Stimulated activated CD4-positive, alpha-beta T cell treated with anti-CD3 and anti-CD28 coated beads, Interleukin-4, amount 100 ng/mL, for 1 hour (primary cell): ENCODE measurements at regions not wholly inside any gene's neighbourhood (a gene's known extent, or its start where the extent isn't known, plus 50 kb on each side); places are given as distances from the start of the nearest gene placed in this dataset.
"Not testable (repeated sequence)": the region's sequence is repeated elsewhere in the genome, so short reads cannot be mapped to it uniquely, and the experiment has no call there.

Source experiments
- DNase-seq: peaks from one replicate; pipeline ENCODE4 v3.0.0-alpha.2; 2020

GRCh38 chr15:54839379-54839778 is 357.4 kb downstream of the RSL24D1 start:
- no peak for DNase-seq

- no peak for DNase-seq
Measured at GRCh38 chr15:54836052-54836795, 360.5 kb downstream of the RSL24D1 start.

- DNase-seq: no peak
Measured at GRCh38 chr15:54829821-54830220, 366.9 kb downstream of the RSL24D1 start.

- no peak for DNase-seq
Measured at GRCh38 chr15:54820811-54821210, 375.9 kb downstream of the RSL24D1 start.

- no peak for DNase-seq
Measured at GRCh38 chr15:54820098-54820497, 376.6 kb downstream of the RSL24D1 start.

- no peak for DNase-seq
Measured at GRCh38 chr15:54816401-54816800, 380.3 kb downstream of the RSL24D1 start.

GRCh38 chr15:54815556-54815955 is 381.2 kb downstream of the RSL24D1 start:
- DNase-seq: no peak

GRCh38 chr15:54812383-54812782 is 384.4 kb downstream of the RSL24D1 start:
- no peak for DNase-seq

GRCh38 chr15:54810496-54810895 is 386.2 kb downstream of the RSL24D1 start:
- DNase-seq: no peak

- no peak for DNase-seq
Measured at GRCh38 chr15:54810031-54810430, 386.7 kb downstream of the RSL24D1 start.

GRCh38 chr15:54808321-54808720 is 388.4 kb downstream of the RSL24D1 start:
- no peak for DNase-seq

GRCh38 chr15:54803987-54804386 is 392.8 kb downstream of the RSL24D1 start:
- DNase-seq: no peak

- no peak for DNase-seq
Measured at GRCh38 chr15:54803134-54803808, 393.5 kb downstream of the RSL24D1 start.

GRCh38 chr15:54792526-54792925 is 404.2 kb downstream of the RSL24D1 start:
- DNase-seq: no peak

GRCh38 chr15:54790693-54791092 is 406.0 kb downstream of the RSL24D1 start:
- no peak for DNase-seq

- no peak for DNase-seq
Measured at GRCh38 chr15:54789376-54789775, 407.4 kb downstream of the RSL24D1 start.

GRCh38 chr15:54781220-54781619 is 415.5 kb downstream of the RSL24D1 start:
- DNase-seq: not testable (repeated sequence)

- DNase-seq: no peak
Measured at GRCh38 chr15:54779271-54779670, 417.5 kb downstream of the RSL24D1 start.

- no peak for DNase-seq
Measured at GRCh38 chr15:54776410-54776809, 420.3 kb downstream of the RSL24D1 start.

- no peak for DNase-seq
Measured at GRCh38 chr15:54772663-54773062, 424.1 kb downstream of the RSL24D1 start.

- DNase-seq: not testable (repeated sequence)
Measured at GRCh38 chr15:54749461-54749860, 447.3 kb downstream of the RSL24D1 start.

GRCh38 chr15:54722342-54722986 is 474.3 kb downstream of the RSL24D1 start:
- DNase-seq: no peak

GRCh38 chr15:54719325-54719724 is 477.4 kb downstream of the RSL24D1 start:
- no peak for DNase-seq
